DOHH2 (cell line): ENCODE measurements at regions not wholly inside any gene's neighbourhood (a gene's known extent, or its start where the extent isn't known, plus 50 kb on each side); places are given as distances from the start of the nearest gene placed in this dataset.

Source experiments
- CTCF ChIP-seq: fragments of 200-600 bp; sonication (generic); IDR thresholded peaks from one replicate; pipeline ENCODE4 v1.5.1; 2014; ENCODE audit warnings: antibody characterized with exemption, mild to moderate bottlenecking, low read depth, low read length; ENCODE audit not compliant: poor library complexity, severe bottlenecking
- EZH2phosphoT487 ChIP-seq: fragments of 200-600 bp; sonication (generic); IDR thresholded peaks from 2 replicates; pipeline ENCODE4 v1.6.1; 2017; ENCODE audit warnings: borderline replicate concordance, mild to moderate bottlenecking, antibody characterized with exemption, low read length, moderate library complexity, mixed read lengths

DNA sequence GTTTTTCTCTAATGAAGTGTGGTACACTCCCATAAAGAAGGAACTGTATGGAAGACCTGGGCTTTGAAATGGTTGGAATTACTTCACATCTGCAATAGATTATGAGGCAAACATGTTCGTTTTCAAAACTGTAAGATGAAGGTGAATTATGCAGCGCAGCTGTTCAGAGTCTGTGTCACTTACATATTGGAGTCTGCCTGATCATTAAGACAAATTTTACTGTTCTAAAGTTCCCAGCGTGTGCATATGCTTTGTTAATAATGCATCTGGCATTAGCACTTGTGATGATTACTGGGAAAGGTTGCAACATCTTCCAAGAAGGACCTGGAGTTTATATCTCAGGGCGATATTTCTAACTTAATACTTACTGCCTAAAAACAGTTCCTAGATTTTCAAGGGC lies 255.2 kb upstream of the ZC3H12C start:
- TF ChIP-seq CTCF, result no peak
- no peak for TF ChIP-seq EZH2phosphoT487
